ENCODE measurements at regions not wholly inside any gene's neighbourhood (a gene's known extent, or its start where the extent isn't known, plus 50 kb on each side); places are given as distances from the start of the nearest gene placed in this dataset.

GRCh38 chr6:117840541-117840983 is 66.5 kb upstream of the SLC35F1 start:
- Mint-ChIP-seq H3K27me3 (peaks cover 2% of the 10 kb centered on the region), H3K4me1 (no peaks in the 10 kb centered on the region), H3K36me3 (ENCODE audit: low read depth) (no peaks in the 10 kb centered on the region), H3K27ac (no peak overlapping the region), H3K9me3 (no peaks in the 10 kb centered on the region), H3K4me3 (no peak overlapping the region)
- ChIA-PET POLR2A (no interaction called here), CTCF (no interaction called here)
- peak; percentile 10 for DNase-seq

- peaks cover 11% of the 10 kb centered on the region for H3K9me3 Mint-ChIP-seq
- no peak overlapping the region for H3K27ac Mint-ChIP-seq
- no peak for DNase-seq
- no peaks in the 10 kb centered on the region for H3K4me1 Mint-ChIP-seq
- CTCF ChIA-PET, result interaction anchor here (1.0 kb wide), 1 partner anchor 10 kb away, joined by 3 read pairs; no protein-coding TSS in a partner anchor
- POLR2A ChIA-PET, result no interaction called here
- H3K4me3 Mint-ChIP-seq, result no peak overlapping the region
- H3K36me3 Mint-ChIP-seq (ENCODE audit: low read depth), result no peaks in the 10 kb centered on the region
- no peaks in the 10 kb centered on the region for H3K27me3 Mint-ChIP-seq
Measured at GRCh38 chr6:117847912-117848311, 59.2 kb upstream of the SLC35F1 start.

- H3K9me3 Mint-ChIP-seq, result peaks cover 12% of the 10 kb centered on the region
- no peaks in the 10 kb centered on the region for H3K36me3 Mint-ChIP-seq (ENCODE audit: low read depth)
- H3K4me3 Mint-ChIP-seq, result no peak overlapping the region
- no peak overlapping the region for H3K27ac Mint-ChIP-seq
- no peaks in the 10 kb centered on the region for H3K4me1 Mint-ChIP-seq
- no peak for DNase-seq
- CTCF ChIA-PET, result no interaction called here
- no peaks in the 10 kb centered on the region for H3K27me3 Mint-ChIP-seq
- POLR2A ChIA-PET, result no interaction called here
Measured at GRCh38 chr6:117849087-117849486, 58.0 kb upstream of the SLC35F1 start.

Measured in activated CD4-positive, alpha-beta T cell treated with anti-CD3 and anti-CD28 coated beads, Interleukin-2, amount 10 ng/mL, durations not matched to agents 7 days and 5 days (primary cell).